Liver (tissue), 8 donors: ENCODE measurements at regions not wholly inside any gene's neighbourhood (a gene's known extent, or its start where the extent isn't known, plus 50 kb on each side); places are given as distances from the start of the nearest gene placed in this dataset.

ENCODE experiments used
- DNase-seq: peaks from one replicate; pipeline ENCODE4 v3.0.0-alpha.2; 2017; ENCODE audit warnings: low spot score
- H3K27ac ChIP-seq, 2 donors: one replicate each; pipeline ENCODE4 v1.7.0; 2013; ENCODE audit warnings: inconsistent platforms in 2 of 2, low read length in 2 of 2, control low read depth in 1 of 2, low read depth in 1 of 2, mild to moderate bottlenecking in 1 of 2
- H3K27me3 ChIP-seq, 4 donors: one replicate each; pipeline versions ENCODE4 v1.6.1 to v1.7.0; 2013; ENCODE audit warnings: low read length in 3 of 4, inconsistent platforms in 1 of 4, mild to moderate bottlenecking in 1 of 4, moderate library complexity in 1 of 4; ENCODE audit not compliant: control insufficient read depth in 4 of 4, insufficient read depth in 4 of 4
- H3K36me3 ChIP-seq, 4 donors: one replicate each; pipeline versions ENCODE4 v1.6.1 to v1.7.0; 2013; ENCODE audit warnings: low read length in 3 of 4, mild to moderate bottlenecking in 3 of 4, low read depth in 1 of 4, moderate library complexity in 1 of 4; ENCODE audit not compliant: control insufficient read depth in 4 of 4, insufficient read depth in 3 of 4
- H3K4me1 ChIP-seq, 4 donors: one replicate each; pipeline versions ENCODE4 v1.6.1 to v1.7.0; 2013; ENCODE audit warnings: low read length in 3 of 4, mild to moderate bottlenecking in 3 of 4, moderate library complexity in 1 of 4; ENCODE audit not compliant: control insufficient read depth in 4 of 4, insufficient read depth in 4 of 4
- H3K4me3 ChIP-seq, 3 donors: one replicate each; pipeline versions ENCODE4 v1.6.1 to v1.7.0; 2013; ENCODE audit warnings: low read length in 3 of 3, control low read depth in 1 of 3, low read depth in 1 of 3, mild to moderate bottlenecking in 1 of 3
- H3K9ac ChIP-seq, 2 donors: one replicate each; pipeline ENCODE4 v1.7.0; 2013; ENCODE audit warnings: low read length in 2 of 2, mild to moderate bottlenecking in 2 of 2, moderate library complexity in 2 of 2, control low read depth in 1 of 2, low read depth in 1 of 2
- H3K9me3 ChIP-seq, 4 donors: one replicate each; pipeline versions ENCODE4 v1.6.1 to v1.7.0; 2013; ENCODE audit warnings: low read length in 3 of 4; ENCODE audit not compliant: control insufficient read depth in 4 of 4
- GABPA ChIP-seq, 2 donors: IDR thresholded peaks in 1 of 2; conservative IDR thresholded peaks in 1 of 2; 2 replicates each; pipeline ENCODE4 v1.6.1; 2016; ENCODE audit warnings: antibody characterized with exemption in 2 of 2, mild to moderate bottlenecking in 1 of 2, moderate library complexity in 1 of 2
- HNF4G ChIP-seq: IDR thresholded peaks from 2 replicates; pipeline ENCODE4 v1.6.1; 2016; ENCODE audit warnings: antibody characterized with exemption
- JUND ChIP-seq, 2 donors: IDR thresholded peaks; 2 replicates each; pipeline ENCODE4 v1.6.1; 2016; ENCODE audit warnings: antibody characterized with exemption in 2 of 2
- NR2F2 ChIP-seq: IDR thresholded peaks from 2 replicates; pipeline ENCODE4 v1.6.1; 2016; ENCODE audit warnings: antibody characterized with exemption
- RAD21 ChIP-seq, 2 donors: IDR thresholded peaks; 2 replicates each; pipeline ENCODE4 v1.6.1; 2016; ENCODE audit warnings: antibody characterized with exemption in 2 of 2, mild to moderate bottlenecking in 2 of 2
- RXRA ChIP-seq, 2 donors: IDR thresholded peaks; 2 replicates each; pipeline ENCODE4 v1.6.1; 2017 to 2018; ENCODE audit warnings: antibody characterized with exemption in 2 of 2, mild to moderate bottlenecking in 1 of 2
- WGBS: extraction: QIAGEN DNeasy Blood & Tissue Kit; methylation state at CpG from one replicate; pipeline ENCODE4 v1.1.7; 2013; 5-methylcytosine and 5-hydroxymethylcytosine counted together
- TF ChIP-seq, protein P1 (sequence below): IDR thresholded peaks from 2 replicates; pipeline ENCODE4 v1.6.1; 2016; ENCODE audit warnings: antibody characterized with exemption, mild to moderate bottlenecking
- TF ChIP-seq, protein P2 (sequence below): IDR thresholded peaks from 2 replicates; pipeline ENCODE4 v1.6.1; 2016; ENCODE audit warnings: antibody characterized with exemption
- TF ChIP-seq, protein P3 (sequence below): fragments of 150-350 bp; IDR thresholded peaks from 2 replicates; pipeline ENCODE4 v1.5.1; 2017; ENCODE audit warnings: improper control_type of control experiment, low read depth, low read length; ENCODE audit not compliant: missing input control
- TF ChIP-seq, protein P4 (sequence below): IDR thresholded peaks from 2 replicates; pipeline ENCODE4 v1.6.1; 2016; ENCODE audit warnings: antibody characterized with exemption
- TF ChIP-seq, protein P5 (sequence below): IDR thresholded peaks from 2 replicates; pipeline ENCODE4 v1.6.1; 2016; ENCODE audit warnings: antibody characterized with exemption
- donor health status: healthy.
- donor health status: healthy.
- donor health status: healthy.
- donor health status: healthy.
- donor health status: healthy.

DNA sequence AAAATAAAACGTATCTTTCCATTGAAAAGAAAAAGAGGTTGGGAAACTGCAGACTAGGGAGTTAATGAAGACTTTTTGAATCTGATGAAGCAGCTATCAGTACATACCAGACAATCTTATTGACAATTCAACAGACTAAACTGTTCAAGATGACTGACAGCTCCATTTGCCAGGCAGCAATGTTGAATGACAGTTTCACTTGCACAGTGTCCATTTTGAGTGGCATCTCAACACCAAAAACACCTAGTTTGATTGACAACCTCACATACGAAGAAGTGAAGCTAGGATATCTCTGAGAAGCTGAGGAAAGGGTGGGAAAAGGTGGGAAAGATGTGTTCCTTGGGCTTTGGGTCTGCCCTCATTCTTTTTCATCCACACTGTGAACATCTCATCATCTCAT, 315.0 kb upstream of the SYT4 start:
- DNase-seq = no peak
- H3K27ac ChIP-seq = no peak overlapping the region
- no peaks in the 10 kb centered on the region for H3K9me3 ChIP-seq
- H3K4me1 ChIP-seq = no peaks in the 10 kb centered on the region
- H3K36me3 ChIP-seq = no peaks in the 10 kb centered on the region
- H3K27me3 ChIP-seq = no peaks in the 10 kb centered on the region
- no peak overlapping the region for H3K9ac ChIP-seq
- no peak overlapping the region for H3K4me3 ChIP-seq
- WGBS = 69% methylated on average over 2 of the region's 2 CpGs
- TF ChIP-seq, protein P1, sequence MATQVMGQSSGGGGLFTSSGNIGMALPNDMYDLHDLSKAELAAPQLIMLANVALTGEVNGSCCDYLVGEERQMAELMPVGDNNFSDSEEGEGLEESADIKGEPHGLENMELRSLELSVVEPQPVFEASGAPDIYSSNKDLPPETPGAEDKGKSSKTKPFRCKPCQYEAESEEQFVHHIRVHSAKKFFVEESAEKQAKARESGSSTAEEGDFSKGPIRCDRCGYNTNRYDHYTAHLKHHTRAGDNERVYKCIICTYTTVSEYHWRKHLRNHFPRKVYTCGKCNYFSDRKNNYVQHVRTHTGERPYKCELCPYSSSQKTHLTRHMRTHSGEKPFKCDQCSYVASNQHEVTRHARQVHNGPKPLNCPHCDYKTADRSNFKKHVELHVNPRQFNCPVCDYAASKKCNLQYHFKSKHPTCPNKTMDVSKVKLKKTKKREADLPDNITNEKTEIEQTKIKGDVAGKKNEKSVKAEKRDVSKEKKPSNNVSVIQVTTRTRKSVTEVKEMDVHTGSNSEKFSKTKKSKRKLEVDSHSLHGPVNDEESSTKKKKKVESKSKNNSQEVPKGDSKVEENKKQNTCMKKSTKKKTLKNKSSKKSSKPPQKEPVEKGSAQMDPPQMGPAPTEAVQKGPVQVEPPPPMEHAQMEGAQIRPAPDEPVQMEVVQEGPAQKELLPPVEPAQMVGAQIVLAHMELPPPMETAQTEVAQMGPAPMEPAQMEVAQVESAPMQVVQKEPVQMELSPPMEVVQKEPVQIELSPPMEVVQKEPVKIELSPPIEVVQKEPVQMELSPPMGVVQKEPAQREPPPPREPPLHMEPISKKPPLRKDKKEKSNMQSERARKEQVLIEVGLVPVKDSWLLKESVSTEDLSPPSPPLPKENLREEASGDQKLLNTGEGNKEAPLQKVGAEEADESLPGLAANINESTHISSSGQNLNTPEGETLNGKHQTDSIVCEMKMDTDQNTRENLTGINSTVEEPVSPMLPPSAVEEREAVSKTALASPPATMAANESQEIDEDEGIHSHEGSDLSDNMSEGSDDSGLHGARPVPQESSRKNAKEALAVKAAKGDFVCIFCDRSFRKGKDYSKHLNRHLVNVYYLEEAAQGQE = no peak
- TF ChIP-seq NR2F2 (no peak), GABPA (IDR thresholded peaks at IDR 0.05 in 1 of 2, conservative IDR thresholded peaks at IDR 0.05 in 1 of 2) (no peak)
- TF ChIP-seq, protein P2, sequence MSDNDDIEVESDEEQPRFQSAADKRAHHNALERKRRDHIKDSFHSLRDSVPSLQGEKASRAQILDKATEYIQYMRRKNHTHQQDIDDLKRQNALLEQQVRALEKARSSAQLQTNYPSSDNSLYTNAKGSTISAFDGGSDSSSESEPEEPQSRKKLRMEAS = no peak
- TF ChIP-seq, protein P3, sequence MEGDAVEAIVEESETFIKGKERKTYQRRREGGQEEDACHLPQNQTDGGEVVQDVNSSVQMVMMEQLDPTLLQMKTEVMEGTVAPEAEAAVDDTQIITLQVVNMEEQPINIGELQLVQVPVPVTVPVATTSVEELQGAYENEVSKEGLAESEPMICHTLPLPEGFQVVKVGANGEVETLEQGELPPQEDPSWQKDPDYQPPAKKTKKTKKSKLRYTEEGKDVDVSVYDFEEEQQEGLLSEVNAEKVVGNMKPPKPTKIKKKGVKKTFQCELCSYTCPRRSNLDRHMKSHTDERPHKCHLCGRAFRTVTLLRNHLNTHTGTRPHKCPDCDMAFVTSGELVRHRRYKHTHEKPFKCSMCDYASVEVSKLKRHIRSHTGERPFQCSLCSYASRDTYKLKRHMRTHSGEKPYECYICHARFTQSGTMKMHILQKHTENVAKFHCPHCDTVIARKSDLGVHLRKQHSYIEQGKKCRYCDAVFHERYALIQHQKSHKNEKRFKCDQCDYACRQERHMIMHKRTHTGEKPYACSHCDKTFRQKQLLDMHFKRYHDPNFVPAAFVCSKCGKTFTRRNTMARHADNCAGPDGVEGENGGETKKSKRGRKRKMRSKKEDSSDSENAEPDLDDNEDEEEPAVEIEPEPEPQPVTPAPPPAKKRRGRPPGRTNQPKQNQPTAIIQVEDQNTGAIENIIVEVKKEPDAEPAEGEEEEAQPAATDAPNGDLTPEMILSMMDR = no peak
- TF ChIP-seq, protein P4, sequence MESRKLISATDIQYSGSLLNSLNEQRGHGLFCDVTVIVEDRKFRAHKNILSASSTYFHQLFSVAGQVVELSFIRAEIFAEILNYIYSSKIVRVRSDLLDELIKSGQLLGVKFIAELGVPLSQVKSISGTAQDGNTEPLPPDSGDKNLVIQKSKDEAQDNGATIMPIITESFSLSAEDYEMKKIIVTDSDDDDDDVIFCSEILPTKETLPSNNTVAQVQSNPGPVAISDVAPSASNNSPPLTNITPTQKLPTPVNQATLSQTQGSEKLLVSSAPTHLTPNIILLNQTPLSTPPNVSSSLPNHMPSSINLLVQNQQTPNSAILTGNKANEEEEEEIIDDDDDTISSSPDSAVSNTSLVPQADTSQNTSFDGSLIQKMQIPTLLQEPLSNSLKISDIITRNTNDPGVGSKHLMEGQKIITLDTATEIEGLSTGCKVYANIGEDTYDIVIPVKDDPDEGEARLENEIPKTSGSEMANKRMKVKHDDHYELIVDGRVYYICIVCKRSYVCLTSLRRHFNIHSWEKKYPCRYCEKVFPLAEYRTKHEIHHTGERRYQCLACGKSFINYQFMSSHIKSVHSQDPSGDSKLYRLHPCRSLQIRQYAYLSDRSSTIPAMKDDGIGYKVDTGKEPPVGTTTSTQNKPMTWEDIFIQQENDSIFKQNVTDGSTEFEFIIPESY = no peak

DNA sequence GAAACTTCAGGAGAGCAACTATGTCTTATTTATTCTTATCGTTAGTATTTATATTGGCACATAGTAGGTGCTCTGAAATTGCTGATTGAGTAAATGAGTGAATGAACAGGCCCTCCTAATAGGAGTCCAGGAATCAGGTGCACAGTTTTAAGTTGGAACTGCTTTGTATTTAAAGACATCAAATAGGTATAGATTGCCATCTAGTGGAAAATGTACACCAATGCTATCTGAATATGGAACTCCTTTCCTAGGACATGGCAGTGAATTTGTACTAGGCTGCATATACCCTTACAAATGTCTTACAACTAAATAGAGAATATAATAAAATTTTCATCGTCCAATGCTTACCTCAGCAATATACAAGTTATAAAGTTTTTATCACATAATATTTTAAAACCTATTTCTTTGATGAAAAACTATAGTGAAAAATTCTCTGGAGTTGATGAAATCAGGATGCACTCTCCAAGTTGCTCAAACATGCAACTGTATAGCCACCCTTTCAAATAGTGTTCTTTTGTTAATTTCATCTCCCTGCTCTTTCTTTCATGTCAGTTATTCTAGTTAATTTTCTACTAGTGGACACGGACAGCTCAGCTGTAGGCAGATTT, 318.9 kb upstream of the SYT4 start:
- no peaks in the 10 kb centered on the region for H3K4me1 ChIP-seq
- no peak overlapping the region for H3K27ac ChIP-seq
- DNase-seq = no peak
- TF ChIP-seq, protein P2 = no peak
- no peak for TF ChIP-seq JUND (IDR thresholded peaks at IDR 0.05)
- TF ChIP-seq, protein P4 = no peak
- TF ChIP-seq, protein P5, sequence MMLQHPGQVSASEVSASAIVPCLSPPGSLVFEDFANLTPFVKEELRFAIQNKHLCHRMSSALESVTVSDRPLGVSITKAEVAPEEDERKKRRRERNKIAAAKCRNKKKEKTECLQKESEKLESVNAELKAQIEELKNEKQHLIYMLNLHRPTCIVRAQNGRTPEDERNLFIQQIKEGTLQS = no peak
- peak; percentile 72 to 79 for TF ChIP-seq RAD21 (IDR thresholded peaks at IDR 0.05)
- TF ChIP-seq GABPA (IDR thresholded peaks at IDR 0.05 in 1 of 2, conservative IDR thresholded peaks at IDR 0.05 in 1 of 2) = no peak
- TF ChIP-seq RXRA (IDR thresholded peaks at IDR 0.05) = no peak
- TF ChIP-seq NR2F2 = no peak
- no peak for TF ChIP-seq HNF4G
- TF ChIP-seq, protein P3 = peak; percentile 46
- H3K9me3 ChIP-seq = no peaks in the 10 kb centered on the region
- no peaks in the 10 kb centered on the region for H3K27me3 ChIP-seq
- H3K36me3 ChIP-seq = no peaks in the 10 kb centered on the region
- WGBS = 39% methylated on average over 3 of the region's 3 CpGs
- H3K9ac ChIP-seq = no peak overlapping the region
- no peak overlapping the region for H3K4me3 ChIP-seq
